ENCODE measurements at regions not wholly inside any gene's neighbourhood (a gene's known extent, or its start where the extent isn't known, plus 50 kb on each side); places are given as distances from the start of the nearest gene placed in this dataset.
"Not testable (repeated sequence)": the region's sequence is repeated elsewhere in the genome, so short reads cannot be mapped to it uniquely, and the experiment has no call there.

DNA sequence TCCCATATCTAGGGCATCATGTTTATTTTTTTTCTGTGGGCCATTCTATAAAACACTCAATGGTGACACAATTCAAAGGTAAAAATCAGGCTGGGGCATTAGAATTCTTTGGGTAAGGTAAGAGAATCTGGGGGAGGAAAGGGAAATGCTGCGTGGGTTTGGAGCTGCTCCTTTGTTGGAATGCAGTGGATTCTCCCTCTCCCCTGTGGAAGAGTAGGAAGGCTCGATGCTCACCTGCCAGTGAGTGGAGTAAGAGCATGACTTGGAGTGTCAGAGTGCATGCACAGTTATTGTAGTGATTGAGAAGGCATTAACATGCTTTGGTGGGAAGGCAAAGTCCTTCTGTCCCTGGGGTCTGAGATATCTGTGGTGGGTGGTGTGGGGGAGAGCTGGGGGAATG, 280.0 kb downstream of the PDCD6IP start:
- H3K4me2 ChIP-seq (ENCODE audit: control insufficient read depth, extremely low read depth, insufficient read depth, low read depth, low read length), result no peak overlapping the region
- H3K9ac ChIP-seq (ENCODE audit: control insufficient read depth, extremely low read depth, insufficient read depth, low read length), result no peak overlapping the region
- no peaks in the 10 kb centered on the region for H4K20me1 ChIP-seq (ENCODE audit: control insufficient read depth, extremely low read depth, insufficient read depth, low read length)
- no peaks in the 10 kb centered on the region for H3K79me2 ChIP-seq (ENCODE audit: control insufficient read depth, insufficient read depth, low read length)
- H2AFZ ChIP-seq (ENCODE audit: control insufficient read depth, low read length), result no peak overlapping the region
- TF ChIP-seq EZH2 (IDR thresholded peaks at IDR 0.05; ENCODE audit: low read length) (no peak), CTCF (optimal IDR thresholded peaks at IDR 0.05 in 1 of 3, IDR thresholded peaks at IDR 0.05 in 1 of 3, conservative IDR thresholded peaks at IDR 0.05 in 1 of 3; ENCODE audit: extremely low read depth in 1 of 3, insufficient read depth in 2 of 3, low read length in 3 of 3) (no peak)
- no peaks in the 10 kb centered on the region for H3K36me3 ChIP-seq (ENCODE audit: control insufficient read depth in 2 of 2, extremely low read depth in 1 of 2, insufficient read depth in 2 of 2, low read length in 2 of 2)
- no peak overlapping the region for H3K4me3 ChIP-seq (ENCODE audit: control insufficient read depth in 2 of 3, extremely low read depth in 1 of 3, insufficient read depth in 2 of 3, low read depth in 1 of 3, low read length in 3 of 3)
- H3K4me1 ChIP-seq (ENCODE audit: control insufficient read depth, extremely low read depth, insufficient read depth, low read length), result no peaks in the 10 kb centered on the region
- H3K9me3 ChIP-seq (ENCODE audit: control insufficient read depth, low read depth, low read length), result no peaks in the 10 kb centered on the region
- no peak overlapping the region for H3K27ac ChIP-seq (ENCODE audit: control insufficient read depth, insufficient read depth, low read length)
- DNase-seq (ENCODE audit: low read depth, low spot score), result no peak
- no peaks in the 10 kb centered on the region for H3K27me3 ChIP-seq (ENCODE audit: control insufficient read depth, extremely low read depth, insufficient read depth, low read length)
- H3K9me1 ChIP-seq (ENCODE audit: control insufficient read depth, extremely low read depth, insufficient read depth, low read length), result no peaks in the 10 kb centered on the region
- FAIRE-seq, result no peak
- dilution Hi-C loops (cut with MboI; ENCODE audit: extremely low pct_ligation_motif_present, low sequenced_read_pairs), result no loop called here

DNA sequence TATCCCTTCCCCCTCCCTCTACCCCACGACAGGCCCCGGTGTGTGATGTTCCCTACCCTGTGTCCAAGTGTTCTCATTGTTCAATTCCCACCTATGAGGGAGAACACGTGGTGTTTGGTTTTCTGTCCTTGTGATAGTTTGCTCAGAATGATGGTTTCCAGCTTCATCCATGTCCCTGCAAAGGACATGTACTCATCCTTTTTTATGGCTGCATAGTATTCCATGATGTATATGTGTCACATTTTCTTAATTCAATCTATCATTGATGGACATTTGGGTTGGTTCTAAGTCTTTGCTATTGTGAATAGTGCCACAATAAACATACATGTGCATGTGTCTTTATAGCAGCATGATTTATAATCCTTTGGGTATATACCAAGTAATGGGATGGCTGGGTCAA, 281.4 kb downstream of the PDCD6IP start:
- H3K27ac ChIP-seq (ENCODE audit: control insufficient read depth, insufficient read depth, low read length); H3K79me2 ChIP-seq (ENCODE audit: control insufficient read depth, insufficient read depth, low read length); FAIRE-seq; H3K9ac ChIP-seq (ENCODE audit: control insufficient read depth, extremely low read depth, insufficient read depth, low read length); H3K9me3 ChIP-seq (ENCODE audit: control insufficient read depth, low read depth, low read length); H3K27me3 ChIP-seq (ENCODE audit: control insufficient read depth, extremely low read depth, insufficient read depth, low read length); H3K4me1 ChIP-seq (ENCODE audit: control insufficient read depth, extremely low read depth, insufficient read depth, low read length); H2AFZ ChIP-seq (ENCODE audit: control insufficient read depth, low read length); dilution Hi-C loops (cut with MboI; ENCODE audit: extremely low pct_ligation_motif_present, low sequenced_read_pairs); DNase-seq (ENCODE audit: low read depth, low spot score); H3K36me3 ChIP-seq (ENCODE audit: control insufficient read depth in 2 of 2, extremely low read depth in 1 of 2, insufficient read depth in 2 of 2, low read length in 2 of 2); H3K4me3 ChIP-seq (ENCODE audit: control insufficient read depth in 2 of 3, extremely low read depth in 1 of 3, insufficient read depth in 2 of 3, low read depth in 1 of 3, low read length in 3 of 3); H3K9me1 ChIP-seq (ENCODE audit: control insufficient read depth, extremely low read depth, insufficient read depth, low read length); H4K20me1 ChIP-seq (ENCODE audit: control insufficient read depth, extremely low read depth, insufficient read depth, low read length); H3K4me2 ChIP-seq (ENCODE audit: control insufficient read depth, extremely low read depth, insufficient read depth, low read depth, low read length): not testable (repeated sequence)

DNA sequence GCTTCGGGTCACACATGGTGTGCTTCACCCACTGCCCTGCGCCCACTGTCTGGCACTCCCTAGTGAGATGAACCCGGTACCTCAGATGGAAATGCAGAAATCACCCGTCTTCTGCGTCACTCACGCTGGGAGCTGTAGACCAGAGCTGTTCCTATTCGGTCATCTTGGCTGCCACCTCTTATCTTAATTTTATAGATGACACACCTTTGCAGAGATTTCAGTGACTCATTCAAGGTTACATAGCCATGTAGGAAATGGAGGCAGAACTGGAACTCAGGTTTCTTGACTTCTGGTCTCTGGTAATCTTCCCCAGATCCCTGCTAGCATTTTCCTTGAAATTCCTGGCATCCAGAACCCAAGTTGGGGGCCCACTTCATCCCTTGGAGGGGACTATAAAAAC, 291.9 kb downstream of the PDCD6IP start:
- dilution Hi-C loops (cut with MboI; ENCODE audit: extremely low pct_ligation_motif_present, low sequenced_read_pairs); H3K4me1 ChIP-seq (ENCODE audit: control insufficient read depth, extremely low read depth, insufficient read depth, low read length); H3K9ac ChIP-seq (ENCODE audit: control insufficient read depth, extremely low read depth, insufficient read depth, low read length); DNase-seq (ENCODE audit: low read depth, low spot score); H3K4me3 ChIP-seq (ENCODE audit: control insufficient read depth in 2 of 3, extremely low read depth in 1 of 3, insufficient read depth in 2 of 3, low read depth in 1 of 3, low read length in 3 of 3); H3K27ac ChIP-seq (ENCODE audit: control insufficient read depth, insufficient read depth, low read length); H3K79me2 ChIP-seq (ENCODE audit: control insufficient read depth, insufficient read depth, low read length); H3K9me1 ChIP-seq (ENCODE audit: control insufficient read depth, extremely low read depth, insufficient read depth, low read length); FAIRE-seq; H3K36me3 ChIP-seq (ENCODE audit: control insufficient read depth in 2 of 2, extremely low read depth in 1 of 2, insufficient read depth in 2 of 2, low read length in 2 of 2); H3K9me3 ChIP-seq (ENCODE audit: control insufficient read depth, low read depth, low read length); H3K4me2 ChIP-seq (ENCODE audit: control insufficient read depth, extremely low read depth, insufficient read depth, low read depth, low read length); H4K20me1 ChIP-seq (ENCODE audit: control insufficient read depth, extremely low read depth, insufficient read depth, low read length); H3K27me3 ChIP-seq (ENCODE audit: control insufficient read depth, extremely low read depth, insufficient read depth, low read length); H2AFZ ChIP-seq (ENCODE audit: control insufficient read depth, low read length): not testable (repeated sequence)

Measured in keratinocyte (primary cell).